ENCODE measurements at regions not wholly inside any gene's neighbourhood (a gene's known extent, or its start where the extent isn't known, plus 50 kb on each side); places are given as distances from the start of the nearest gene placed in this dataset.

GRCh38 chr7:72466797-72467196 is 54.7 kb upstream of the CALN1 start:
- ATAC-seq, result no peak
- TF ChIP-seq ZFP3 (CRISPR knock-in tag; IDR thresholded peaks at IDR 0.05), result peak; percentile 56; the same call in 1 of the 2 replicates
- TF ChIP-seq TSHZ2 (CRISPR knock-in tag; IDR thresholded peaks at IDR 0.05), result no peak

GRCh38 chr7:72465521-72465920 is 53.4 kb upstream of the CALN1 start:
- no peak for TF ChIP-seq OSR1 (CRISPR knock-in tag; IDR thresholded peaks at IDR 0.05)
- TF ChIP-seq ISL1 (CRISPR knock-in tag; IDR thresholded peaks at IDR 0.05), result no peak
- no peak for TF ChIP-seq PATZ1 (CRISPR knock-in tag; IDR thresholded peaks at IDR 0.05; ENCODE audit: borderline replicate concordance)
- no peak for ATAC-seq

GRCh38 chr7:72462311-72462710 is 50.2 kb upstream of the CALN1 start:
- no peak for ATAC-seq

More at GRCh38 chr7:72462311-72462710, 50.2 kb upstream of the CALN1 start:
- TF ChIP-seq TCF4 (CRISPR knock-in tag; IDR thresholded peaks at IDR 0.05; ENCODE audit: borderline replicate concordance) (no peak), CSDC2 (CRISPR knock-in tag; IDR thresholded peaks at IDR 0.05) (no peak), CSRNP3 (CRISPR knock-in tag; IDR thresholded peaks at IDR 0.05) (no peak), ZC3H10 (CRISPR knock-in tag; IDR thresholded peaks at IDR 0.05) (no peak), SNAI2 (CRISPR knock-in tag; IDR thresholded peaks at IDR 0.05) (no peak), PPARA (CRISPR knock-in tag; IDR thresholded peaks at IDR 0.05; ENCODE audit: borderline replicate concordance) (no peak), ISL1 (CRISPR knock-in tag; IDR thresholded peaks at IDR 0.05) (no peak), ZFP30 (CRISPR knock-in tag; IDR thresholded peaks at IDR 0.05) (no peak), RARB (CRISPR knock-in tag; IDR thresholded peaks at IDR 0.05) (no peak), ARNTL (CRISPR knock-in tag; IDR thresholded peaks at IDR 0.05; ENCODE audit: borderline replicate concordance, low read depth) (no peak), BACH2 (CRISPR knock-in tag; IDR thresholded peaks at IDR 0.05; ENCODE audit: borderline replicate concordance) (no peak)

Measured in SK-N-SH treated with all-trans-retinoic acid at 6 μM for 48 hours (cell line).